H1 (cell line): ENCODE measurements at regions not wholly inside any gene's neighbourhood (a gene's known extent, or its start where the extent isn't known, plus 50 kb on each side); places are given as distances from the start of the nearest gene placed in this dataset.

ENCODE experiments used
- EP300 ChIP-seq, 2 experiments: IDR thresholded peaks; 1 replicate in 1 of 2; 2 replicates in 1 of 2; pipeline ENCODE4 v1.6.1; 2011 to 2012; ENCODE audit warnings: low read depth in 2 of 2, low read length in 2 of 2, mild to moderate bottlenecking in 2 of 2, borderline replicate concordance in 1 of 2, inconsistent platforms in 1 of 2, moderate library complexity in 1 of 2
- JUN ChIP-seq: IDR thresholded peaks from 2 replicates; pipeline ENCODE4 v1.6.1; 2011; ENCODE audit warnings: low read depth, mild to moderate bottlenecking, improper control_type of control experiment, low read length
- SIN3A ChIP-seq, 2 experiments: IDR thresholded peaks in 1 of 2; conservative IDR thresholded peaks in 1 of 2; 2 replicates each; pipeline ENCODE4 v1.6.1; 2011 to 2012; ENCODE audit warnings: low read length in 2 of 2, improper control_type of control experiment in 1 of 2, low read depth in 1 of 2, mild to moderate bottlenecking in 1 of 2
- TF ChIP-seq, protein P1 (sequence below), 3 experiments: IDR thresholded peaks; 1 replicate in 2 of 3; 2 replicates in 1 of 3; pipeline versions ENCODE4 v1.5.1 to v1.6.1; 2011; ENCODE audit warnings: low read length in 3 of 3, mild to moderate bottlenecking in 3 of 3, inconsistent platforms in 2 of 3, low read depth in 1 of 3, moderate library complexity in 1 of 3; ENCODE audit not compliant: insufficient read depth in 1 of 3; ENCODE audit errors: control extremely low read depth in 1 of 3
- TF ChIP-seq, protein P2 (sequence below): IDR thresholded peaks from 2 replicates; pipeline ENCODE4 v1.6.1; 2012; ENCODE audit warnings: low read length, inconsistent platforms

DNA sequence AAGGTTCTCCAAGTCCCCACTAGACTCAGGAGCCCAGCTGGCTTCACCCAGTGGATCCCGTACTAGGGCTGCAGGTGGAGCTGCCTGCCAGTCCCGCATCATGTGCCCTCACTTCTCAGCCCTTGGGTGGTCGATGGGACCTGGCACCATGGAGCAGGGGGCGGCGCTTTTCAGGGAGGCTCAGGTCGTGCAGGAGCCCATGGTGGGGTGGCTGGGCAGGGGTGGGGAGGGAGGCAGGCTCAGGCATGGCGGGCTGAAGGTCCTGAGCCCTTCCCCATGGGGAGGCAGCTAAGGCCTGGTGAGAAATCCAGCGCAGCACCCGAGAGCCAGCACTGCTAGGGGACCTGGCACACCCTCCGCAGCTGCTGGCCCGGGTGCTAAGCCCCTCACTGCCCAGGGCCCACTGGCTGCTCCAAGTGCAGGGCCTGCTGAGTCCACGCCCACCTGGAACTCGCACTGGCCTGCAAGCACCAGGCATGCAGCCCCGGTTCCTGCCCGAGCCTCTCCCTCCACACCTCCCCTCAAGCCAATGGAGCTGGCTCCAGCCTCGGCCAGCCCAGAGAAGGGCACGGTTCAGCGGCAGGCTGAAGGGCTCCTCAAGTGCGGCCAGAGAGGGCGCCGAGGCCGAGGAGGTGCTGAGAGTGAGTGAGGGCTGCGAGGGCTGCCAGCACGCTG is 72.7 kb upstream of the SLIT2 start:
- TF ChIP-seq, protein P1, sequence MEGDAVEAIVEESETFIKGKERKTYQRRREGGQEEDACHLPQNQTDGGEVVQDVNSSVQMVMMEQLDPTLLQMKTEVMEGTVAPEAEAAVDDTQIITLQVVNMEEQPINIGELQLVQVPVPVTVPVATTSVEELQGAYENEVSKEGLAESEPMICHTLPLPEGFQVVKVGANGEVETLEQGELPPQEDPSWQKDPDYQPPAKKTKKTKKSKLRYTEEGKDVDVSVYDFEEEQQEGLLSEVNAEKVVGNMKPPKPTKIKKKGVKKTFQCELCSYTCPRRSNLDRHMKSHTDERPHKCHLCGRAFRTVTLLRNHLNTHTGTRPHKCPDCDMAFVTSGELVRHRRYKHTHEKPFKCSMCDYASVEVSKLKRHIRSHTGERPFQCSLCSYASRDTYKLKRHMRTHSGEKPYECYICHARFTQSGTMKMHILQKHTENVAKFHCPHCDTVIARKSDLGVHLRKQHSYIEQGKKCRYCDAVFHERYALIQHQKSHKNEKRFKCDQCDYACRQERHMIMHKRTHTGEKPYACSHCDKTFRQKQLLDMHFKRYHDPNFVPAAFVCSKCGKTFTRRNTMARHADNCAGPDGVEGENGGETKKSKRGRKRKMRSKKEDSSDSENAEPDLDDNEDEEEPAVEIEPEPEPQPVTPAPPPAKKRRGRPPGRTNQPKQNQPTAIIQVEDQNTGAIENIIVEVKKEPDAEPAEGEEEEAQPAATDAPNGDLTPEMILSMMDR (IDR thresholded peaks at IDR 0.05; ENCODE audit: control extremely low read depth in 1 of 3, insufficient read depth in 1 of 3, low read depth in 1 of 3, low read length in 3 of 3), result no peak
- TF ChIP-seq, protein P2, sequence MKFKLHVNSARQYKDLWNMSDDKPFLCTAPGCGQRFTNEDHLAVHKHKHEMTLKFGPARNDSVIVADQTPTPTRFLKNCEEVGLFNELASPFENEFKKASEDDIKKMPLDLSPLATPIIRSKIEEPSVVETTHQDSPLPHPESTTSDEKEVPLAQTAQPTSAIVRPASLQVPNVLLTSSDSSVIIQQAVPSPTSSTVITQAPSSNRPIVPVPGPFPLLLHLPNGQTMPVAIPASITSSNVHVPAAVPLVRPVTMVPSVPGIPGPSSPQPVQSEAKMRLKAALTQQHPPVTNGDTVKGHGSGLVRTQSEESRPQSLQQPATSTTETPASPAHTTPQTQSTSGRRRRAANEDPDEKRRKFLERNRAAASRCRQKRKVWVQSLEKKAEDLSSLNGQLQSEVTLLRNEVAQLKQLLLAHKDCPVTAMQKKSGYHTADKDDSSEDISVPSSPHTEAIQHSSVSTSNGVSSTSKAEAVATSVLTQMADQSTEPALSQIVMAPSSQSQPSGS, result no peak
- TF ChIP-seq SIN3A (conservative IDR thresholded peaks at IDR 0.05 in 1 of 2, IDR thresholded peaks at IDR 0.05 in 1 of 2; ENCODE audit: low read depth in 1 of 2, low read length in 2 of 2) (no peak), JUN (no peak), EP300 (IDR thresholded peaks at IDR 0.05; ENCODE audit: borderline replicate concordance in 1 of 2, low read depth in 2 of 2, low read length in 2 of 2) (no peak)
